CD14-positive monocyte (primary cell): ENCODE measurements at regions not wholly inside any gene's neighbourhood (a gene's known extent, or its start where the extent isn't known, plus 50 kb on each side); places are given as distances from the start of the nearest gene placed in this dataset.

Source experiments
- DNase-seq, 3 donors: peaks; one replicate each; pipeline ENCODE4 v3.0.0-alpha.2; 2011 to 2022
- H2AFZ ChIP-seq: 2 replicates; pipeline ENCODE4 v1.6.0; 2012; ENCODE audit warnings: mild to moderate bottlenecking, low read depth, low read length, inconsistent platforms; ENCODE audit not compliant: insufficient read depth, poor library complexity, severe bottlenecking
- H3K27ac ChIP-seq, 2 donors: 1 replicate in 1 of 2; 2 replicates in 1 of 2; pipeline ENCODE4 v1.5.1; 2012 to 2013; ENCODE audit warnings: low read length in 2 of 2, control low read depth in 1 of 2, inconsistent platforms in 1 of 2, low read depth in 1 of 2, mild to moderate bottlenecking in 1 of 2
- H3K27me3 ChIP-seq, 2 donors: one replicate each; pipeline versions ENCODE4 v1.6.0 to v1.6.1; 2011 to 2013; ENCODE audit warnings: low read length in 2 of 2; ENCODE audit not compliant: control insufficient read depth in 2 of 2, insufficient read depth in 2 of 2
- H3K36me3 ChIP-seq, 2 donors: replicated peaks in 1 of 2; 1 replicate in 1 of 2; 2 replicates in 1 of 2; pipeline versions ENCODE4 v1.5.1 to v1.6.1; 2012 to 2013; ENCODE audit warnings: low read length in 2 of 2, control low read depth in 1 of 2, inconsistent platforms in 1 of 2, mild to moderate bottlenecking in 1 of 2; ENCODE audit not compliant: insufficient read depth in 2 of 2, control insufficient read depth in 1 of 2
- H3K4me1 ChIP-seq, 2 donors: 1 replicate in 1 of 2; 2 replicates in 1 of 2; pipeline versions ENCODE4 v1.5.1 to v1.6.1; 2012 to 2013; ENCODE audit warnings: low read length in 2 of 2, control low read depth in 1 of 2, inconsistent platforms in 1 of 2, mild to moderate bottlenecking in 1 of 2, moderate library complexity in 1 of 2; ENCODE audit not compliant: insufficient read depth in 2 of 2, control insufficient read depth in 1 of 2
- H3K4me2 ChIP-seq: replicated peaks from 2 replicates; pipeline ENCODE3; 2012; ENCODE audit warnings: low read length, moderate library complexity, mild to moderate bottlenecking; ENCODE audit not compliant: poor library complexity, severe bottlenecking; ENCODE audit errors: extremely low read depth
- H3K4me3 ChIP-seq, 3 experiments: fragments of 200-600 bp in 1 of 3; sonication (generic) in 1 of 3; replicated peaks in 1 of 3; 1 replicate in 2 of 3; 2 replicates in 1 of 3; pipeline ENCODE4 v1.5.1; 2011 to 2013; ENCODE audit warnings: low read length in 3 of 3, mild to moderate bottlenecking in 3 of 3, control low read depth in 2 of 3, low read depth in 2 of 3, inconsistent platforms in 1 of 3, moderate library complexity in 1 of 3
- H3K79me2 ChIP-seq: 2 replicates; pipeline ENCODE4 v1.6.0; 2012; ENCODE audit warnings: mild to moderate bottlenecking, control low read depth, inconsistent platforms, low read length, moderate library complexity; ENCODE audit not compliant: insufficient read depth
- H3K9ac ChIP-seq: 2 replicates; pipeline ENCODE4 v1.6.0; 2017; ENCODE audit warnings: low read length, mild to moderate bottlenecking; ENCODE audit not compliant: insufficient read depth, poor library complexity, severe bottlenecking
- H3K9me3 ChIP-seq, 2 donors: replicated peaks in 1 of 2; 1 replicate in 1 of 2; 2 replicates in 1 of 2; pipeline versions ENCODE4 v1.5.1 to v1.6.1; 2012 to 2013; ENCODE audit warnings: low read length in 2 of 2, control low read depth in 1 of 2; ENCODE audit not compliant: control insufficient read depth in 1 of 2, insufficient read depth in 1 of 2
- H4K20me1 ChIP-seq: 2 replicates; pipeline ENCODE4 v1.6.0; 2012; ENCODE audit warnings: mild to moderate bottlenecking, low read length, control low read depth, moderate library complexity; ENCODE audit not compliant: insufficient read depth
- H3K27ac Mint-ChIP-seq, 7 donors: one replicate each; pipeline ENCODE4 v1.8.0; 2020; ENCODE audit warnings: mild to moderate bottlenecking in 7 of 7, mixed read lengths in 7 of 7, moderate library complexity in 6 of 7, inconsistent platforms in 2 of 7
- H3K27me3 Mint-ChIP-seq, 3 donors: one replicate each; pipeline ENCODE4 v1.8.0; 2021 to 2022; ENCODE audit warnings: low read depth in 3 of 3, mild to moderate bottlenecking in 3 of 3, mixed read lengths in 3 of 3, moderate library complexity in 3 of 3, inconsistent platforms in 1 of 3
- H3K36me3 Mint-ChIP-seq, 2 donors: one replicate each; pipeline ENCODE4 v1.8.0; 2020; ENCODE audit warnings: mixed read lengths in 2 of 2, inconsistent platforms in 1 of 2, mild to moderate bottlenecking in 1 of 2
- H3K4me1 Mint-ChIP-seq: one replicate; pipeline ENCODE4 v1.8.0; 2020; ENCODE audit warnings: mild to moderate bottlenecking, mixed read lengths
- H3K4me3 Mint-ChIP-seq, 2 donors: one replicate each; pipeline ENCODE4 v1.8.0; 2020; ENCODE audit warnings: mild to moderate bottlenecking in 2 of 2, mixed read lengths in 2 of 2, moderate library complexity in 1 of 2
- H3K9me3 Mint-ChIP-seq, 7 donors: one replicate each; pipeline ENCODE4 v1.8.0; 2020 to 2022; ENCODE audit warnings: mixed read lengths in 7 of 7, mild to moderate bottlenecking in 6 of 7, moderate library complexity in 6 of 7, inconsistent platforms in 2 of 7
- CTCF ChIP-seq: fragments of 200-600 bp; IDR thresholded peaks from one replicate; pipeline ENCODE4 v1.8.0; 2022; ENCODE audit warnings: antibody characterized with exemption, mild to moderate bottlenecking
- WGBS: methylation state at CpG from one replicate; pipeline ENCODE4 v1.1.5; 2013; ENCODE audit warnings: missing lambda C conversion rate; ENCODE audit not compliant: insufficient coverage; 5-methylcytosine and 5-hydroxymethylcytosine counted together
- intact Hi-C, 2 donors: fragments of 100-400 bp; cut with micrococcal nuclease; formaldehyde crosslinking; loops; one replicate each; pipeline versions ENCODE4 v1.15.0 to v1.15.1; 2023

GRCh38 chr7:26478550-26478949 is 186.9 kb downstream of the SNX10 start:
- H3K4me3 ChIP-seq, result no peak overlapping the region
- no peak overlapping the region for H3K4me3 Mint-ChIP-seq
- H2AFZ ChIP-seq, result no peak overlapping the region
- no peaks in the 10 kb centered on the region for H3K36me3 Mint-ChIP-seq
- H3K27me3 Mint-ChIP-seq, result peaks cover 1 to 3% (median 3%) of the 10 kb centered on the region in 3 donors
- no peak for DNase-seq
- intact Hi-C loops, result no loop called here
- peaks cover 0 to 2% (median under 1%) of the 10 kb centered on the region in 7 donors for H3K9me3 Mint-ChIP-seq
- H3K36me3 ChIP-seq, result no peaks in the 10 kb centered on the region
- 85% methylated on average over 2 of the region's 4 CpGs for WGBS
- H3K4me2 ChIP-seq, result no peak overlapping the region
- no peaks in the 10 kb centered on the region for H3K79me2 ChIP-seq
- H3K27me3 ChIP-seq, result no peaks in the 10 kb centered on the region
- H3K4me1 ChIP-seq, result no peaks in the 10 kb centered on the region
- TF ChIP-seq CTCF, result no peak
- peaks cover 3% of the 10 kb centered on the region for H3K4me1 Mint-ChIP-seq
- no peak overlapping the region for H3K9ac ChIP-seq
- no peak overlapping the region for H3K27ac Mint-ChIP-seq
- H4K20me1 ChIP-seq, result no peaks in the 10 kb centered on the region
- peaks cover 0 to under 1% of the 10 kb centered on the region in 2 donors for H3K9me3 ChIP-seq
- H3K27ac ChIP-seq, result no peak overlapping the region

DNA sequence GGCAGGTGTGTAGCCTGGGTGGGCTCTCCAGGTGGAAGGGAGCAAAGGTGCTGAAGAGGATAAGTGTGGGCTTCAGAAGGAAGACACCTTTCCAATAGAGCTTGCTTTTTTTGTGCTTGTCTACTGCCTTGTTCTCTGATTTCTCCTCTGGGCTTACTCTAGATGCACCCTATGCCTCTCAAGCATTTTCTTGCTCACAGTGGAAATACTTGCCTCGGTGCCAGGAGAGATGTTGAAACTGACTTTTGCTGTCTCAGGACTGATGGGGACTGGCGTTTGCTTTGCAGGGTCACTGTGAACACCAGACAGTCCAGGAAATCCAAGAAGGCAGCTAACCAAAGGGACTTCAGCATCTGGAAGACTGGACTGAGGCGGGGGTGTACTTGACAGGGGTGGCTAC is 187.9 kb downstream of the SNX10 start:
- Mint-ChIP-seq H3K27me3 (peaks cover 1 to 3% (median 3%) of the 10 kb centered on the region in 3 donors), H3K36me3 (no peaks in the 10 kb centered on the region), H3K9me3 (peaks cover 0 to 9% (median 4%) of the 10 kb centered on the region in 7 donors), H3K4me1 (no peaks in the 10 kb centered on the region), H3K27ac (no peak overlapping the region), H3K4me3 (no peak overlapping the region)
- Histone ChIP-seq H3K4me2 (no peak overlapping the region), H3K79me2 (no peaks in the 10 kb centered on the region), H3K4me1 (no peaks in the 10 kb centered on the region), H3K27ac (no peak overlapping the region), H2AFZ (no peak overlapping the region), H3K9ac (no peak overlapping the region), H4K20me1 (no peaks in the 10 kb centered on the region), H3K9me3 (peaks cover 0 to 5% of the 10 kb centered on the region in 2 donors), H3K27me3 (no peaks in the 10 kb centered on the region), H3K36me3 (no peaks in the 10 kb centered on the region), H3K4me3 (no peak overlapping the region)
- intact Hi-C loops, result no loop called here
- no peak for DNase-seq
- no peak for TF ChIP-seq CTCF
- WGBS, result 100% methylated on average over 3 of the region's 3 CpGs
